GM10266 (cell line): ENCODE measurements at regions not wholly inside any gene's neighbourhood (a gene's known extent, or its start where the extent isn't known, plus 50 kb on each side); places are given as distances from the start of the nearest gene placed in this dataset.

Experiments
- DNase-seq: peaks from one replicate; pipeline ENCODE4 v3.0.0; 2012; ENCODE audit errors: extremely low spot score
- TF ChIP-seq, protein P1 (sequence below): IDR thresholded peaks from 2 replicates; pipeline ENCODE4 v1.5.1; 2012; ENCODE audit warnings: mild to moderate bottlenecking, low read depth; ENCODE audit not compliant: control insufficient read depth, insufficient read depth; ENCODE audit errors: missing control alignments

DNA sequence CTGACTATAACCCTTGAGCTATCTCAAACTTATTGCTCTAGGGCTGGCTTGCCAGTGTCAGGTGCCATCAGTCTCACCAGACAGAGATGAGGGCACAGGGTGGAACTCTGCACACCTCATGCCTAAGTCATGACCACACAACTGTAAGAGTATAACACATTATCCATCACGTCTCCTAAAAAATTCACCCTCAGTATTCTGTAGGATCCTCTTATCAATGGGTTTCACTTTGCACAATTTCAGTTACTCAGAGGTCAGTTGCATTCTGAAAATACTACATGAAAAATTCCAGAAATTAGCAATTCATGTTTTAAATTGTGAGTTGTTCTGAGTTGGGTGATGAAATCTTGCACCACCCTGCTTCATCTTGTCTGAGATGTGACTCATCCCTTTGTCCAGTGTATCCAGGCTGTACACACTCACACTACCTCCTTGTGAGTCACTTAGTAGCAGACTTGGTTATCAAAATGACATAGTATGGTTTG, 690.9 kb upstream of the CDH18 start:
- TF ChIP-seq, protein P1, sequence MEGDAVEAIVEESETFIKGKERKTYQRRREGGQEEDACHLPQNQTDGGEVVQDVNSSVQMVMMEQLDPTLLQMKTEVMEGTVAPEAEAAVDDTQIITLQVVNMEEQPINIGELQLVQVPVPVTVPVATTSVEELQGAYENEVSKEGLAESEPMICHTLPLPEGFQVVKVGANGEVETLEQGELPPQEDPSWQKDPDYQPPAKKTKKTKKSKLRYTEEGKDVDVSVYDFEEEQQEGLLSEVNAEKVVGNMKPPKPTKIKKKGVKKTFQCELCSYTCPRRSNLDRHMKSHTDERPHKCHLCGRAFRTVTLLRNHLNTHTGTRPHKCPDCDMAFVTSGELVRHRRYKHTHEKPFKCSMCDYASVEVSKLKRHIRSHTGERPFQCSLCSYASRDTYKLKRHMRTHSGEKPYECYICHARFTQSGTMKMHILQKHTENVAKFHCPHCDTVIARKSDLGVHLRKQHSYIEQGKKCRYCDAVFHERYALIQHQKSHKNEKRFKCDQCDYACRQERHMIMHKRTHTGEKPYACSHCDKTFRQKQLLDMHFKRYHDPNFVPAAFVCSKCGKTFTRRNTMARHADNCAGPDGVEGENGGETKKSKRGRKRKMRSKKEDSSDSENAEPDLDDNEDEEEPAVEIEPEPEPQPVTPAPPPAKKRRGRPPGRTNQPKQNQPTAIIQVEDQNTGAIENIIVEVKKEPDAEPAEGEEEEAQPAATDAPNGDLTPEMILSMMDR: no peak
- no peak for DNase-seq

DNA sequence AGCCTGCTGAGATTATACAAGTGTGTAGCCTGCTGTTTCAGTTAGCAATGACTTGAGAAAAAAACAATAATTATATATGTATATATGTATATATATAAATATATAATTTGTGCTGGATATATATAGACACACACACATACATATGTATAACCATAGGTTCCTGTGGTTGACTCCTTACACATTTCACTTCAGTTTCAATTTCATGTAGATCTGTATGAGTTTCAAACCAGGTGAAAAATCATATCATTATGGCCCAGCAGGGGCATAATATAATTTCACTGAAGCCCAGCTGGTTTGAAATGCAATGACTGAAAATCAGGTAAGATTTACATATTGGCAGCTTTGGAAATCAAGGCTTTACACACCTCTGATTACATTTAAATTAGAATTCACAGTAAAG, 690.4 kb upstream of the CDH18 start:
- TF ChIP-seq, protein P1: no peak
- DNase-seq: no peak

GRCh38 chr5:20660588-20660987, 672.6 kb upstream of the CDH18 start:
- TF ChIP-seq, protein P1: no peak
- DNase-seq: no peak

DNA sequence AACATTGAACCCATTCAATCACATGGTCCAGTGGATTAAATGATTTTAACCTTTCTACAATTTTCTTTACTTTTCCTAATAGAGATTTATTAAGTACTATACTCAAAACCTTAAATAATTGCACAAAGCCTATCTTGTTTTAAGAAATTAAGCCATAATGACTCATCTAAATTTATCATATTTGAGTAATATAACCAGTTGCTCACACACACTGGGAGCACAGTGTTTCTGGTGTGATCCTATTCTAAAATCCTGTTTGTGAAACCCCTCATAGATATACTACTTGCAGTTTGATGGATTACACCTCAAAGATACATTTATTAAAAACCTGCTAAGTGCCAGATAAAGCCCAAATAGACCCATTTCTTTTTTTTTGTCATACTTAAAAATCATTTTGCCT, 668.3 kb upstream of the CDH18 start:
- TF ChIP-seq, protein P1: no peak
- no peak for DNase-seq

- no peak for DNase-seq
- TF ChIP-seq, protein P1: no peak
Measured at GRCh38 chr5:20655211-20655610, 667.2 kb upstream of the CDH18 start.

DNA sequence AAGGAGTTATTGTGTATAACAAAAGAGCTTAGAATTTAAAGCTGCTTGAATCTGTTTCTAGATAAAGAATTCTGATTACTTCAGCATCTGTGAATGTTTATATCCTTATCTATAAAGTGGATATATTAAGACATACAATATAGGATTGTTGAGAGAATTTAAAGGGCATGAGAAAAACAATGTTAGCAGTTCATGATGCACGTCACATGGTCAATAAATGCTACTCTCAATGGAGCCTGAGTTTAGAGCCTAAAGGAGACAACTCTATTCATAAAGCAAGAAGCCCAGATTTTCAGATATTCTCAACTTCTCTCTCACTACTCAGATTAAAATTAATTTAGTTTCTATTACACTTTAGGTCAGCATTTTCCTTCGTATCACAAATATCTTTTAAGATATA, 666.7 kb upstream of the CDH18 start:
- no peak for DNase-seq
- TF ChIP-seq, protein P1: no peak

GRCh38 chr5:20654033-20654432, 666.0 kb upstream of the CDH18 start:
- no peak for DNase-seq
- TF ChIP-seq, protein P1: no peak
